Gastroesophageal sphincter (tissue), 4 donors: ENCODE measurements at regions not wholly inside any gene's neighbourhood (a gene's known extent, or its start where the extent isn't known, plus 50 kb on each side); places are given as distances from the start of the nearest gene placed in this dataset.

ENCODE experiments used
- ATAC-seq: fragments of 150-250 bp; one replicate; pipeline ENCODE4 v1.9.1; 2016; ENCODE audit warnings: mild to moderate bottlenecking, moderate library complexity
- H3K27ac ChIP-seq, 4 donors: fragments of 200-600 bp; sonication (generic) in 3 of 4; 1 replicate in 3 of 4; 2 replicates in 1 of 4; pipeline ENCODE4 v1.5.1; 2016 to 2019
- H3K27me3 ChIP-seq: fragments of 200-600 bp; sonication (generic); one replicate; pipeline ENCODE4 v1.5.1; 2019
- H3K36me3 ChIP-seq, 2 donors: fragments of 200-600 bp; sonication (generic); one replicate each; pipeline ENCODE4 v1.5.1; 2019; ENCODE audit warnings: control low read depth in 1 of 2
- H3K4me1 ChIP-seq, 3 donors: fragments of 200-600 bp; sonication (generic); 1 replicate in 2 of 3; 2 replicates in 1 of 3; pipeline ENCODE4 v1.5.1; 2016 to 2019; ENCODE audit warnings: control low read depth in 2 of 3
- H3K4me3 ChIP-seq, 2 donors: fragments of 200-600 bp; sonication (generic); one replicate each; pipeline ENCODE4 v1.5.1; 2019; ENCODE audit warnings: mild to moderate bottlenecking in 1 of 2, moderate library complexity in 1 of 2
- H3K9me3 ChIP-seq, 3 donors: fragments of 200-600 bp; sonication (generic); one replicate each; pipeline ENCODE4 v1.5.1; 2017 to 2019; ENCODE audit warnings: control low read depth in 2 of 3
- EP300 ChIP-seq: sonication (generic); formaldehyde crosslinking; IDR thresholded peaks from one replicate; pipeline ENCODE4 v1.6.1; 2017; ENCODE audit warnings: antibody characterized with exemption, mild to moderate bottlenecking
- POLR2A ChIP-seq, 2 donors: fragments of 450-650 bp; IDR thresholded peaks; one replicate each; pipeline ENCODE4 v1.6.1; 2017; ENCODE audit warnings: antibody characterized with exemption in 2 of 2, mild to moderate bottlenecking in 2 of 2, moderate library complexity in 1 of 2
- POLR2AphosphoS5 ChIP-seq: sonication (generic); formaldehyde crosslinking; IDR thresholded peaks from one replicate; pipeline ENCODE4 v1.6.1; 2017; ENCODE audit warnings: antibody characterized with exemption
- WGBS, 2 donors: methylation state at CpG; one replicate each; pipeline ENCODE4 v1.1.5; 2018; ENCODE audit warnings: low coverage in 1 of 2; 5-methylcytosine and 5-hydroxymethylcytosine counted together
- TF ChIP-seq, protein P1 (sequence below), 4 experiments: fragments of 200-600 bp in 2 of 4; fragments of 450-650 bp in 2 of 4; sonication (generic) in 1 of 4; IDR thresholded peaks; one replicate each; pipeline ENCODE4 v1.5.1; 2017 to 2019; ENCODE audit warnings: antibody characterized with exemption in 4 of 4, mild to moderate bottlenecking in 2 of 4, moderate library complexity in 2 of 4

DNA sequence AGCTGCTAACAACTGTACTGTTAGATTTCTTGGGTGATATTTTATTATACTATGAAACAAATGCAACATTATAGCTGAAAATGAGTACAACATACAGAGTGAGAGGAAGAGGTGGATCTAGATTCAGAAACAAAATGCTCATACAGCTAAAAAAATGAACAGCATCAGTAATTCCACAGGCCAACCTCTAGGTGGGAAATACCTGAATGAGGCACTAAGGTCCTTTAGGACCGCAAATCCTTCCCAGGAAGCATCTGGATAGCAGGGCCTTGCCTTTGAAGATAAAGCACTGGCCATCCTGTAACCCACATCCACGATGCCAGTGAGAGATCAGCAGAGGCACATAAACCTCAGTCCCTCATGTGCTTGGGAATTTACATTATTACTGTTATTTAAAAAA, 310.8 kb downstream of the YTHDC2 start:
- H3K27me3 ChIP-seq = no peaks in the 10 kb centered on the region
- no peak for ATAC-seq
- H3K4me3 ChIP-seq = no peak overlapping the region
- no peak for TF ChIP-seq EP300
- TF ChIP-seq POLR2A (IDR thresholded peaks at IDR 0.05) = no peak
- TF ChIP-seq, protein P1, sequence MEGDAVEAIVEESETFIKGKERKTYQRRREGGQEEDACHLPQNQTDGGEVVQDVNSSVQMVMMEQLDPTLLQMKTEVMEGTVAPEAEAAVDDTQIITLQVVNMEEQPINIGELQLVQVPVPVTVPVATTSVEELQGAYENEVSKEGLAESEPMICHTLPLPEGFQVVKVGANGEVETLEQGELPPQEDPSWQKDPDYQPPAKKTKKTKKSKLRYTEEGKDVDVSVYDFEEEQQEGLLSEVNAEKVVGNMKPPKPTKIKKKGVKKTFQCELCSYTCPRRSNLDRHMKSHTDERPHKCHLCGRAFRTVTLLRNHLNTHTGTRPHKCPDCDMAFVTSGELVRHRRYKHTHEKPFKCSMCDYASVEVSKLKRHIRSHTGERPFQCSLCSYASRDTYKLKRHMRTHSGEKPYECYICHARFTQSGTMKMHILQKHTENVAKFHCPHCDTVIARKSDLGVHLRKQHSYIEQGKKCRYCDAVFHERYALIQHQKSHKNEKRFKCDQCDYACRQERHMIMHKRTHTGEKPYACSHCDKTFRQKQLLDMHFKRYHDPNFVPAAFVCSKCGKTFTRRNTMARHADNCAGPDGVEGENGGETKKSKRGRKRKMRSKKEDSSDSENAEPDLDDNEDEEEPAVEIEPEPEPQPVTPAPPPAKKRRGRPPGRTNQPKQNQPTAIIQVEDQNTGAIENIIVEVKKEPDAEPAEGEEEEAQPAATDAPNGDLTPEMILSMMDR (IDR thresholded peaks at IDR 0.05) = no peak
- TF ChIP-seq POLR2AphosphoS5 = no peak
- H3K9me3 ChIP-seq = no peaks in the 10 kb centered on the region
- H3K4me1 ChIP-seq = no peaks in the 10 kb centered on the region
- H3K27ac ChIP-seq = no peak overlapping the region
- WGBS, 2 donors = 67 to 74% methylated on average over 2 of the region's 2 CpGs
- no peaks in the 10 kb centered on the region for H3K36me3 ChIP-seq

DNA sequence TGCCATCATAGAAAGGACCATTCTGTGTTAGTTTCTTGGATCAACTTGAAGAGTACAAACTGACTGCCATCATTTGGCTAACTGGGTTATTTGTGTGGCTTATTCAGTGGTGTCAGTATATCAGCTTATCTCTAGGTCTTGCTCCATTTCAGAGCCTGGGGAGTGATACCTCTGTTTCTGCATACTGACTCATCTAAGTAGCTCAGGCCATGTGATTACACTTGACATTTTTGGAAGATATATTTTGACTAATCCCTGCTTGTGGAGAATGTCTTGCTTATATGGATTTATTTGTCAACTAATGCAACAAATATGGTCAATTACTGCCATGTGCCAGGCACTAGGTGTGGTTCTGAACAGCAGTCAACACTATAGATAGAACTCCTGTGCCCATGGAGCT, 311.7 kb downstream of the YTHDC2 start:
- TF ChIP-seq POLR2AphosphoS5 = no peak
- no peak for TF ChIP-seq EP300
- TF ChIP-seq, protein P1 (IDR thresholded peaks at IDR 0.05) = no peak
- no peak for TF ChIP-seq POLR2A (IDR thresholded peaks at IDR 0.05)
- Histone ChIP-seq H3K4me1 (no peaks in the 10 kb centered on the region), H3K27me3 (no peaks in the 10 kb centered on the region), H3K9me3 (no peaks in the 10 kb centered on the region), H3K27ac (no peak overlapping the region), H3K36me3 (no peaks in the 10 kb centered on the region), H3K4me3 (no peak overlapping the region)
- no peak for ATAC-seq

DNA sequence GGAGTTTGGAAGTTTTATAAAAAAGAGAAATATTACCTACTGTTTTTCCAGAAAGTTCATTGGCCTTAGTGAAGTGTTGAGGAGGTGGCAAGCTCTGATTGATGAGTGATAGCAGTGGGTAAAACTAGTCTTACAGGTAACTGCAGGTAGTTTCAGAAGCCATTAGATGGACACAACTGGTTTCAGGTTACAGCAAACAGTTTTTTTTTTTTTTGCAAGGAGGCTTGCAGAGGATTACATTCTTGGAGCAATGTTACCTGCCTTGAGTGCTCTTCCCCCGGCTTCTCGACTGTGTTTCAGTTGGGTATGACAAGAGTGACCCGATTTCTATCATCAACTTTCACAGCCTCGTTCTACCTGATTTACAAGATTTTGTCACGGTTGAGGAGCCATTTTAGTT, 333.4 kb downstream of the YTHDC2 start:
- H3K36me3 ChIP-seq = no peaks in the 10 kb centered on the region
- H3K4me3 ChIP-seq = no peak overlapping the region
- no peaks in the 10 kb centered on the region for H3K27me3 ChIP-seq
- H3K27ac ChIP-seq = no peak overlapping the region
- H3K4me1 ChIP-seq = no peaks in the 10 kb centered on the region
- ATAC-seq = no peak
- TF ChIP-seq, protein P1 (IDR thresholded peaks at IDR 0.05) = no peak
- TF ChIP-seq POLR2A (IDR thresholded peaks at IDR 0.05) (no peak), POLR2AphosphoS5 (no peak), EP300 (no peak)
- no peaks in the 10 kb centered on the region for H3K9me3 ChIP-seq
- 76 to 89% methylated on average over 4 to 5 of the region's 5 CpGs for WGBS, 2 donors

DNA sequence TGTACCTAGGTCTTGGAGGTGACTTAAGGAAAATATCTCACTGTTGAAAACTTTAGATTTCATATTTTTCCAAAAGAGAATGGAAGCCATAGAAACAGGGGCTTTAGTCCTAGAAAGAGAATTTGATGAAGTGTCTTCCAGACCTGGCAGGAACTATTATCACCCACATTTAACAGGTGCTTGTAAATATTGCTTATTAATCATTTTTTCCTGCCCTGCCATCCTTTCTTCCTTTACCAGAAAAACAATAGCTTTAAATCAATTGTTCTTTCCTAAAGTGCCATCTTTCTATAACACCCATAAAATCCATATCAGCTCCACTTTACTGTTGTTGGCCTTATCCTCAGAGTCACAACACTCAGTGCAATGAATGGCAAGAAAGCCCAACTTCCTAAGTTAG, 350.9 kb downstream of the YTHDC2 start:
- no peaks in the 10 kb centered on the region for H3K36me3 ChIP-seq
- no peak for ATAC-seq
- no peak overlapping the region for H3K4me3 ChIP-seq
- TF ChIP-seq EP300 = no peak
- peaks cover 0 to 6% (median 0%) of the 10 kb centered on the region in 3 donors for H3K9me3 ChIP-seq
- H3K27ac ChIP-seq = no peak overlapping the region
- no peaks in the 10 kb centered on the region for H3K27me3 ChIP-seq
- no peaks in the 10 kb centered on the region for H3K4me1 ChIP-seq

DNA sequence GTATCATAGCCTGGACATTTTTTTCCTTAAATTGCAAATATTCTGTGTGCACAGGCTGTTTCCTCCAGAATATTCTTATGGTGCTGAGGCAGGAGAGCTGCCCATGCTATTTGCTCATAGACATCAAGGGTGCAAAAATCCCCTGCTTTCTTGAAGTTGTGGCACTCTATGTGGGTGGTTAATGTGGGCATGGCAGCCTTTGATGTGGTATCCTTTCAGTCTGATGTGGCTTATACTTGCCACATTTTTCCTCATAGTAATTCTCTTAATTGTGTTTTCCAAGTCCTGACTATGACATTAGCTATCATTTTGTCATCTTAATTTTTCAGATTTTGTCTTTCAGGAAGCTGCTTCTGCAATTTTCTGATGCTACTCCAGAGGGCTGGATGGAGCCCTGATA, 353.3 kb downstream of the YTHDC2 start:
- H3K36me3 ChIP-seq = no peaks in the 10 kb centered on the region
- H3K27ac ChIP-seq = no peak overlapping the region
- H3K4me3 ChIP-seq = no peak overlapping the region
- ATAC-seq = no peak
- TF ChIP-seq, protein P1 (IDR thresholded peaks at IDR 0.05) = no peak
- TF ChIP-seq POLR2A (IDR thresholded peaks at IDR 0.05) (no peak), EP300 (no peak), POLR2AphosphoS5 (no peak)
- H3K9me3 ChIP-seq = no peaks in the 10 kb centered on the region
- H3K27me3 ChIP-seq = no peaks in the 10 kb centered on the region
- H3K4me1 ChIP-seq = no peaks in the 10 kb centered on the region

DNA sequence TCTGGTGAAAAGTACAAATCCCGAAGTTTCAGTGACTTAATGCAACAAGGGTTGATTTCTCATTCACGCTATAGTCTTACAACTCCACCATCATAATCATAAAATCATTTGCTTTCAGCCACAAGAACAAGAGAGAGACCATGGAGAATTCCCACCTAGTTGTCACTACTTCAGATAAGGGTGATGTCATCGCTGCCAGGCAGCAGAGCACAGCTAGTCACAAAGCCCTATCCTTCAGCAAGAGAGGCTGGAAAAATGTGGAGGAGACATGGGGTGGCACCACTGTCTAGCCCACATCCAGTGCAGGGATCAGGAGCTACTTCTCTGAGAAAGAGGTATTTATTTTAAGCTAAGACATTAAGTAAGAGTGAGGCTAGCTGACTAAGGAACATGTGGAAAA, 356.1 kb downstream of the YTHDC2 start:
- WGBS, 2 donors = 74 to 94% methylated on average over 2 to 3 of the region's 3 CpGs
- no peak for TF ChIP-seq EP300
- no peak for TF ChIP-seq POLR2A (IDR thresholded peaks at IDR 0.05)
- TF ChIP-seq, protein P1 (IDR thresholded peaks at IDR 0.05) = no peak

More for the DNA sequence above, 356.1 kb downstream of the YTHDC2 start:
- ATAC-seq = no peak
- no peaks in the 10 kb centered on the region for H3K36me3 ChIP-seq
- no peaks in the 10 kb centered on the region for H3K4me1 ChIP-seq
- no peak overlapping the region for H3K4me3 ChIP-seq
- no peaks in the 10 kb centered on the region for H3K9me3 ChIP-seq
- no peaks in the 10 kb centered on the region for H3K27me3 ChIP-seq
- H3K27ac ChIP-seq = no peak overlapping the region
